Prostate gland (tissue), 2 donors: ENCODE measurements at regions not wholly inside any gene's neighbourhood (a gene's known extent, or its start where the extent isn't known, plus 50 kb on each side); places are given as distances from the start of the nearest gene placed in this dataset.

ENCODE experiments used
- DNase-seq: peaks from one replicate; pipeline ENCODE4 v3.0.0-alpha.2; 2019; ENCODE audit warnings: low spot score
- H3K27ac ChIP-seq, 2 donors: fragments of 200-600 bp; sonication (generic); 2 replicates each; pipeline ENCODE4 v1.5.1; 2017 to 2019
- H3K27me3 ChIP-seq: fragments of 200-600 bp; sonication (generic); replicated peaks from 2 replicates; pipeline ENCODE4 v1.5.1; 2019; ENCODE audit not compliant: insufficient read depth
- H3K36me3 ChIP-seq, 2 donors: fragments of 200-600 bp; sonication (generic); 1 replicate in 1 of 2; 2 replicates in 1 of 2; pipeline versions ENCODE4 v1.5.1 to v1.8.1; 2017 to 2019
- H3K4me1 ChIP-seq: fragments of 200-600 bp; sonication (generic); replicated peaks from 2 replicates; pipeline ENCODE4 v1.5.1; 2019
- H3K4me3 ChIP-seq, 2 donors: fragments of 200-600 bp; sonication (generic); 2 replicates each; pipeline ENCODE4 v1.5.1; 2017 to 2019
- H3K9me3 ChIP-seq: fragments of 200-600 bp; sonication (generic); 2 replicates; pipeline ENCODE4 v1.5.1; 2017
- POLR2A ChIP-seq: fragments of 450-650 bp; IDR thresholded peaks from one replicate; pipeline ENCODE4 v1.6.1; 2016; ENCODE audit warnings: antibody characterized with exemption, mild to moderate bottlenecking
- POLR2AphosphoS5 ChIP-seq: sonication (generic); formaldehyde crosslinking; IDR thresholded peaks from one replicate; pipeline ENCODE4 v1.6.1; 2017; ENCODE audit warnings: antibody characterized with exemption
- WGBS: methylation state at CpG from one replicate; pipeline ENCODE4 v1.1.5; 2018; 5-methylcytosine and 5-hydroxymethylcytosine counted together
- intact Hi-C: fragments of 100-400 bp; cut with DNase I; formaldehyde crosslinking; loops from one replicate; pipeline ENCODE4 v1.14.2; 2022
- TF ChIP-seq, protein P1 (sequence below), 4 experiments: fragments of 200-600 bp in 2 of 4; fragments of 450-650 bp in 2 of 4; sonication (generic) in 2 of 4; IDR thresholded peaks; 1 replicate in 3 of 4; 2 replicates in 1 of 4; pipeline ENCODE4 v1.5.1; 2016 to 2019; ENCODE audit warnings: antibody characterized with exemption in 4 of 4, mild to moderate bottlenecking in 2 of 4, moderate library complexity in 2 of 4

DNA sequence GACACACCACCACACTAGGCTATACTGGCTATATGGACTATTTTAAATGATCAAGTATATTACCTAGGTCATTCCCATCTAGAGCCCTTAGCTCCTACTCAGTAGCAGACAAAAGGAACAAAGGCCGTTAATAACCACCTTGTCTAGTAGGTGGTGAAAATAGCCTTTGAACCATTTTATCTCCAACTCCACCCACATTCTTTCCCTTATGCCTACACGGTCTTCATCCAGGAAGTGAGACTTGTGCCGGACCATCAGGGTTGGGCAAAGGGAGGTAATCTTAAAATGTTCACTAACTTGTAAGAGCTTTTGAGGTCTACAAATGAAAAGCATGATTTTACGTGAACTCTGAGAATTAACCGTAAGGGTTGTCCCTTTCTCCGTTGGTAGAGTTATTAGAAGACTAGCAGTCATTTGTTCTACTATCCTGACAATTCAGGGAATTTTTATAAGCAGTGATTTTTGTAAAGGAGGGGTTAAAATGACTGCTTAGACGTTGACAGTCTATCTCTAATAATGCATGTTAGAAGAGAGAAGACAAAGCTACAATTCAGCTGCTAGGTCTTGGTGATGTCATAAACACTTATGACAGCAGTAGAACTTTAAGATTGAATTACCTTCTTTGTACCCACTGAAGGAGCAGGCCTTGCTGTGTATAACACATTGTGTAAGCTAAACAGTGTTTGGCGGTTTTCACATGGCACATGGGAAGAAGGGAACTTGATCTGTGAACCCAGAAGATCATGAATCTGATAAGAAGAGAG is 371.8 kb upstream of the JAG1 start:
- intact Hi-C loops: no loop called here
- H3K9me3 ChIP-seq: no peaks in the 10 kb centered on the region

DNA sequence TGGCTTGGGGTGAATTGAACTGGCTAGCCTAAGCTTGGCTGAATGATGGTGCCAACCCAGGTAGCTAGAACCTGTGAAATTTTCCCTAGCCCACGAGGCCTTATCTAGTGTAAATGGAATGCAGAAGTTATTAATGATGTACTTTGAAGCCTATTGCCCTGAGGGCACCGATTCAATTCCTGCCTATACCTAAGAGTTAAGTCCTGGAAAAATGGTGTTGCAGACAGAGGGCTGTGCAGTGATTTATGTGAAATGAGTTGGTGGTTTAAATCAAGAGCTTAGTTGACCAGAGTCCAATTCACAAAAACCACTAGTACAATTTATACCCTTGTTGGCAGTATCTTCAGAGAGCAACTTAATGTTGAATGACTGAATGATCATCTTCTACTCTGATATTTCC is 373.8 kb upstream of the JAG1 start:
- Histone ChIP-seq H3K36me3 (no peaks in the 10 kb centered on the region), H3K9me3 (no peaks in the 10 kb centered on the region), H3K27ac (no peak overlapping the region), H3K27me3 (no peaks in the 10 kb centered on the region), H3K4me1 (no peaks in the 10 kb centered on the region), H3K4me3 (no peak overlapping the region)
- TF ChIP-seq, protein P1, sequence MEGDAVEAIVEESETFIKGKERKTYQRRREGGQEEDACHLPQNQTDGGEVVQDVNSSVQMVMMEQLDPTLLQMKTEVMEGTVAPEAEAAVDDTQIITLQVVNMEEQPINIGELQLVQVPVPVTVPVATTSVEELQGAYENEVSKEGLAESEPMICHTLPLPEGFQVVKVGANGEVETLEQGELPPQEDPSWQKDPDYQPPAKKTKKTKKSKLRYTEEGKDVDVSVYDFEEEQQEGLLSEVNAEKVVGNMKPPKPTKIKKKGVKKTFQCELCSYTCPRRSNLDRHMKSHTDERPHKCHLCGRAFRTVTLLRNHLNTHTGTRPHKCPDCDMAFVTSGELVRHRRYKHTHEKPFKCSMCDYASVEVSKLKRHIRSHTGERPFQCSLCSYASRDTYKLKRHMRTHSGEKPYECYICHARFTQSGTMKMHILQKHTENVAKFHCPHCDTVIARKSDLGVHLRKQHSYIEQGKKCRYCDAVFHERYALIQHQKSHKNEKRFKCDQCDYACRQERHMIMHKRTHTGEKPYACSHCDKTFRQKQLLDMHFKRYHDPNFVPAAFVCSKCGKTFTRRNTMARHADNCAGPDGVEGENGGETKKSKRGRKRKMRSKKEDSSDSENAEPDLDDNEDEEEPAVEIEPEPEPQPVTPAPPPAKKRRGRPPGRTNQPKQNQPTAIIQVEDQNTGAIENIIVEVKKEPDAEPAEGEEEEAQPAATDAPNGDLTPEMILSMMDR (IDR thresholded peaks at IDR 0.05): no peak
- TF ChIP-seq POLR2A (no peak), POLR2AphosphoS5 (no peak)
- WGBS: 55% methylated on average over 2 of the region's 2 CpGs
- intact Hi-C loops: no loop called here
- DNase-seq: no peak

More for the DNA sequence above, 371.8 kb upstream of the JAG1 start:
- Histone ChIP-seq H3K4me1 (no peaks in the 10 kb centered on the region), H3K27ac (no peak overlapping the region), H3K4me3 (no peak overlapping the region), H3K27me3 (no peaks in the 10 kb centered on the region), H3K36me3 (no peaks in the 10 kb centered on the region)
- 89% methylated on average over 8 of the region's 8 CpGs for WGBS
- DNase-seq: no peak
- TF ChIP-seq POLR2AphosphoS5: no peak
- TF ChIP-seq, protein P1 (IDR thresholded peaks at IDR 0.05): no peak
- TF ChIP-seq POLR2A: no peak

GRCh38 chr20:11048739-11049138 is 374.9 kb upstream of the JAG1 start:
- TF ChIP-seq POLR2AphosphoS5 (no peak), POLR2A (no peak)
- TF ChIP-seq, protein P1 (IDR thresholded peaks at IDR 0.05): no peak
- intact Hi-C loops: no loop called here
- H3K9me3 ChIP-seq: no peaks in the 10 kb centered on the region
- DNase-seq: no peak
- no peak overlapping the region for H3K27ac ChIP-seq
- no peaks in the 10 kb centered on the region for H3K27me3 ChIP-seq
- H3K4me3 ChIP-seq: no peak overlapping the region
- no peaks in the 10 kb centered on the region for H3K36me3 ChIP-seq
- no peaks in the 10 kb centered on the region for H3K4me1 ChIP-seq

DNA sequence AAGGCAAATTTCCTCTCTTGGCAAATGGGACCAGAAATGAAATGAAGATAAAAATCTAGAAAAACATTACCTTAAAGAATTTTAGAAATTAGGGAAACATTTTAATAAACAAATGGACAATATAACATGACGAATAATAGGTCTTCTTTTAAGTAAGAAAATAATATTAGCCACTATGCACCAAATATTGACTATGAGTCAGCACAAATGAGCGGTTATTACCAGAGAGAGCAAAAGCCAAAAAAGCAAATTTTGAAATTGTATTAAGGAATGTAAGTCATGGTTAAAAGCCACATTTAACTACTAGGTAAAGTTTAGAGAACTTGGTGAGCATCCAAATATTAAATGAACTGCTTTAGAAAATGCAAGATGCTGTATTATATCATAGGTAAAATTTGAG is 376.6 kb upstream of the JAG1 start:
- 86% methylated on average over 2 of the region's 2 CpGs for whole genome bisulfite sequencing
- no peaks in the 10 kb centered on the region for H3K9me3 ChIP-seq
- no peaks in the 10 kb centered on the region for H3K36me3 ChIP-seq
- no peak overlapping the region for H3K4me3 ChIP-seq
- H3K27ac ChIP-seq: no peak overlapping the region
- intact Hi-C loops: no loop called here
- H3K27me3 ChIP-seq: no peaks in the 10 kb centered on the region
- DNase-seq: no peak
- no peaks in the 10 kb centered on the region for H3K4me1 ChIP-seq
- TF ChIP-seq POLR2AphosphoS5: no peak

DNA sequence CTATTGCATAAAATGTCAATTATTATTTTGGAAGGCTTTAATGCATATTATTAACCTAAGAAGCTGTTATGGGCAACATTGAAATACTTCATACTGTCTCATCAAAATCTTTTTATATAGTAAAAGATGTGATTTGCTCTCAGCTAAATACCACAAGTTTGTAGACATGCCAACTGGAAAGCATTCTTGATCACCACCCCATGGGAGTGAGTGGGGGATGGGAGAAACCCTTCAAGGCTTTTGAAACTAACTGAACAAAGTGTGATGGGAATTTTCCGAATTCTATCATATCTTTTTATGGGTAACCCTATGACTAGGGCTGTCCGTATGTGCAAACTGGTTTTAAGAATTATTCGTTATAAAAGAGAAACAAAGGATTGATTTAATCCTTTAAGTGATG is 377.3 kb upstream of the JAG1 start:
- Histone ChIP-seq H3K27me3 (no peaks in the 10 kb centered on the region), H3K4me3 (no peak overlapping the region), H3K4me1 (no peaks in the 10 kb centered on the region), H3K27ac (no peak overlapping the region), H3K9me3 (no peaks in the 10 kb centered on the region), H3K36me3 (no peaks in the 10 kb centered on the region)
- intact Hi-C loops: no loop called here
- TF ChIP-seq, protein P1 (IDR thresholded peaks at IDR 0.05): no peak
- TF ChIP-seq POLR2A: no peak
- TF ChIP-seq POLR2AphosphoS5: no peak
- 78% methylated on average over 3 of the region's 3 CpGs for WGBS
- DNase-seq: no peak
